Activated CD8-positive, alpha-beta T cell treated with anti-CD3 and anti-CD28 coated beads for 36 hours (primary cell): ENCODE measurements at regions not wholly inside any gene's neighbourhood (a gene's known extent, or its start where the extent isn't known, plus 50 kb on each side); places are given as distances from the start of the nearest gene placed in this dataset.

ENCODE experiments used
- ATAC-seq: fragments of 200-7000 bp; cut with Tn5 transposase; one replicate; pipeline ENCODE4 v1.10.0; 2021; ENCODE audit warnings: mild to moderate bottlenecking, moderate library complexity
- CTCF ChIA-PET: fragments of 350-600 bp; sonication (Branson Sonifier 250); formaldehyde crosslinking; loops from one replicate; lab custom pipeline; 2021; ENCODE audit warnings: antibody characterized with exemption; lab: Charles Lee
- POLR2A ChIA-PET: fragments of 350-600 bp; sonication (Branson Sonifier 250); formaldehyde crosslinking; loops from one replicate; lab custom pipeline; 2021; ENCODE audit warnings: antibody characterized with exemption; lab: Charles Lee
- DNase-seq: peaks from one replicate; pipeline ENCODE4 v3.0.0-alpha.2; 2020
- H3K27ac Mint-ChIP-seq: one replicate; pipeline ENCODE4 v1.8.0; 2021; ENCODE audit warnings: mild to moderate bottlenecking, mixed read lengths
- H3K27me3 Mint-ChIP-seq: one replicate; pipeline ENCODE4 v1.8.0; 2021; ENCODE audit warnings: mixed read lengths
- H3K36me3 Mint-ChIP-seq: one replicate; pipeline ENCODE4 v1.8.0; 2021; ENCODE audit warnings: low read depth, mixed read lengths
- H3K4me1 Mint-ChIP-seq: one replicate; pipeline ENCODE4 v1.8.0; 2021; ENCODE audit warnings: low read depth, mixed read lengths
- H3K4me3 Mint-ChIP-seq: one replicate; pipeline ENCODE4 v1.8.0; 2021; ENCODE audit warnings: mild to moderate bottlenecking, moderate library complexity, mixed read lengths
- H3K9me3 Mint-ChIP-seq: one replicate; pipeline ENCODE4 v1.8.0; 2021; ENCODE audit warnings: mixed read lengths
- intact Hi-C: fragments of 100-400 bp; cut with micrococcal nuclease; formaldehyde crosslinking; loops from one replicate; pipeline ENCODE4 v1.10.0; 2022
- TF ChIP-seq, protein P1 (sequence below): fragments of 200-600 bp; IDR thresholded peaks from one replicate; pipeline ENCODE4 v1.8.0; 2022; ENCODE audit warnings: antibody characterized with exemption, mild to moderate bottlenecking

DNA sequence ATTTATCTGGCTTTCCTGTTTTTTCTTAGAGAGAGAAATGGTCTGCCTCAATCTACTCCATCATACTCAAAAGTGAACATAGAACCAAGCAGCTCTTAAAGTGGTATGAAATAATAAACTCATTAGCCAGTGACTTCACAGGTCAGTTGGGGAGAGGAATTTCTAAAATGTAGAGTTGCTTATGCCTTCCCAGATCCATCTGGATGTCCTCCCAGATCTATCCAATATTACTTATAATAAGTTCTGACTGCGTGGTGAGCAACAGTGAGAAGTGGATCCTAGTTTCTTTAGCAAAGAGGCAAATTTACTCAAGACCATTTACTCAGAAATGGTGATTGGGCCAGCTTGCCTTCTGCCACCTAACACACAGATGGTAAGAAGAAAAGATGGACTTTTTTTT, 748.0 kb downstream of the PCDH18 start:
- Mint-ChIP-seq H3K36me3 (no peaks in the 10 kb centered on the region), H3K9me3 (peaks cover 8% of the 10 kb centered on the region), H3K4me1 (no peaks in the 10 kb centered on the region), H3K27ac (no peak overlapping the region), H3K4me3 (no peak overlapping the region), H3K27me3 (no peaks in the 10 kb centered on the region)
- TF ChIP-seq, protein P1, sequence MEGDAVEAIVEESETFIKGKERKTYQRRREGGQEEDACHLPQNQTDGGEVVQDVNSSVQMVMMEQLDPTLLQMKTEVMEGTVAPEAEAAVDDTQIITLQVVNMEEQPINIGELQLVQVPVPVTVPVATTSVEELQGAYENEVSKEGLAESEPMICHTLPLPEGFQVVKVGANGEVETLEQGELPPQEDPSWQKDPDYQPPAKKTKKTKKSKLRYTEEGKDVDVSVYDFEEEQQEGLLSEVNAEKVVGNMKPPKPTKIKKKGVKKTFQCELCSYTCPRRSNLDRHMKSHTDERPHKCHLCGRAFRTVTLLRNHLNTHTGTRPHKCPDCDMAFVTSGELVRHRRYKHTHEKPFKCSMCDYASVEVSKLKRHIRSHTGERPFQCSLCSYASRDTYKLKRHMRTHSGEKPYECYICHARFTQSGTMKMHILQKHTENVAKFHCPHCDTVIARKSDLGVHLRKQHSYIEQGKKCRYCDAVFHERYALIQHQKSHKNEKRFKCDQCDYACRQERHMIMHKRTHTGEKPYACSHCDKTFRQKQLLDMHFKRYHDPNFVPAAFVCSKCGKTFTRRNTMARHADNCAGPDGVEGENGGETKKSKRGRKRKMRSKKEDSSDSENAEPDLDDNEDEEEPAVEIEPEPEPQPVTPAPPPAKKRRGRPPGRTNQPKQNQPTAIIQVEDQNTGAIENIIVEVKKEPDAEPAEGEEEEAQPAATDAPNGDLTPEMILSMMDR, result no peak
- POLR2A ChIA-PET, result no interaction called here
- DNase-seq (no peak), ATAC-seq (no peak)
- intact Hi-C loops, result no loop called here
- CTCF ChIA-PET, result no interaction called here

DNA sequence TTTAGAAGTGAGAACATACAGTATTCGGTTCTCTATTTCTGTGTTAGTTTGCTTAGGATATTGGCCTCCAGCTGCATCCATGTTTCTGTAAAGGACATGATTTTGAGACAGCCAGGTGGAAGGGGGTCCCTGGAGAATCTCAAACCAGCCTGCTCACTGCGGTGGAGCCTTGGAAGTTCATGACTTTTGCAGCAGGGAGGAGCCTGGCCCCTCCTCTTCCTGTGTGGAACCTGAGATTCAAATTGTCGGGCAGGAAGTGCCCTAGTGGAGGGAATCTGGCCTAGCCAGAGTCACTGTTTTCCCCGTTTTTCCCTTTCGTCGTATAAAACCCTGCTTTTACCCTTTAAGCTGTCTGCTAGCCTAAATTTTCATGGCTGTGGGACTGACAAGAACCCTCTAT, 762.6 kb downstream of the PCDH18 start:
- DNase-seq (no peak), ATAC-seq (no peak)
- POLR2A ChIA-PET, result no interaction called here
- H3K27me3 Mint-ChIP-seq, result no peaks in the 10 kb centered on the region
- intact Hi-C loops, result no loop called here
- no peaks in the 10 kb centered on the region for H3K36me3 Mint-ChIP-seq
- no peaks in the 10 kb centered on the region for H3K9me3 Mint-ChIP-seq
- no peak overlapping the region for H3K4me3 Mint-ChIP-seq
- CTCF ChIA-PET, result no interaction called here
- H3K27ac Mint-ChIP-seq, result no peak overlapping the region
- TF ChIP-seq, protein P1, result no peak
- no peaks in the 10 kb centered on the region for H3K4me1 Mint-ChIP-seq

DNA sequence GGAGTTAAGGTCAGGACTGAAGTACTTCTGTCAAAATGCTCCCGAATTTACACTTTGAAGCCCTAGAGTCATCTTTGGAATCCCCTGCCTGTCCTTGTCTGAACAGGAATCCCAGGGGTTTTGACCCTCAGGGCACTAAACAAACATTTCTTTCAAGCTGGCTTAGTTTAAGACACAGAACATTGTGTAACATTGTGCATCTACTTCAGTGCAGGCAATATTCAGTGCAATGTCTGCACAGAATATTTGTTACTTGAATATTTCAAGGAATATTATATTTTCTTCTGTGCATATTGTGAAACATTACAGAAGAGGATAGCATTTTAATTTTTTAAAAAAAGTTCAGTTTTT, 763.4 kb downstream of the PCDH18 start:
- H3K9me3 Mint-ChIP-seq, result no peaks in the 10 kb centered on the region
- H3K4me1 Mint-ChIP-seq, result no peaks in the 10 kb centered on the region

DNA sequence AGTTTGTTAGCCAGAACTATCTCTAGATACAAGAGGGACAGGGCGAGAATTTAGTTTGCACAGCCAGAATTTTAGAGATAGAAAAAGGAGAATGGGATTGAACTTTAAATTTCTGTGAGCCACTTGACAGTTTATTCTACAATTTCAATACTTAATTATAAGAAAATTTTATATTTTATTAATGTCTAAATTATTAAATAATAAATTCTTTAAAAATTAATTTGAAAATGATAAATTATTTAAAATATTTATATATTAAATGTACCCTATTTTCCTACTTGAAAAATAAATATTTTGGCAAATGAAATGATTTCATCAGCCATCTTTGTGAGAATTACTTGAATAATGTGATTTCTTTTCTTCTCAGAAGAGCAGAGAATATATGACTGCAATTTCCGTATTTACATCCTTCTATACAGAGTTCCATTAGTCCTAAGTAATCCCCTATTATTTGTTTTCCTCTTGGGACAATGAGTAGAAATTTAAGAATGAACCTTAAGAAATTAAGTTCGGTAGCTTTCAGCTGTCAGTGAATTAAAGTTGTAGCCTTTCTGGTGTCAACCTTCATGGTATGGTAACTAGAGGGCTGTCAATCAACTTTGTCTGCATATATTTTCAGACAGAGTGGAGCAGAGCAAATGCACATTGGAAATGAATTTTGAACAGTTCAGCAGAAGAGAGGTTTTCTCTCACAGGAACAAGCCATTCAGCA, 763.9 kb downstream of the PCDH18 start:
- intact Hi-C loops, result no loop called here
- ChIA-PET POLR2A (no interaction called here), CTCF (no interaction called here)
- H3K4me3 Mint-ChIP-seq, result no peak overlapping the region
- H3K9me3 Mint-ChIP-seq, result no peaks in the 10 kb centered on the region
- TF ChIP-seq, protein P1, result no peak
- no peaks in the 10 kb centered on the region for H3K4me1 Mint-ChIP-seq
- ATAC-seq, result no peak
- H3K27ac Mint-ChIP-seq, result no peak overlapping the region
- DNase-seq, result no peak
- H3K36me3 Mint-ChIP-seq, result no peaks in the 10 kb centered on the region
- H3K27me3 Mint-ChIP-seq, result no peaks in the 10 kb centered on the region

More for the DNA sequence above, 763.4 kb downstream of the PCDH18 start:
- ATAC-seq, result no peak
- H3K27ac Mint-ChIP-seq, result no peak overlapping the region
- TF ChIP-seq, protein P1, result no peak
- ChIA-PET POLR2A (no interaction called here), CTCF (no interaction called here)
- H3K4me3 Mint-ChIP-seq, result no peak overlapping the region
- intact Hi-C loops, result no loop called here
- no peak for DNase-seq
- no peaks in the 10 kb centered on the region for H3K36me3 Mint-ChIP-seq
- H3K27me3 Mint-ChIP-seq, result no peaks in the 10 kb centered on the region

DNA sequence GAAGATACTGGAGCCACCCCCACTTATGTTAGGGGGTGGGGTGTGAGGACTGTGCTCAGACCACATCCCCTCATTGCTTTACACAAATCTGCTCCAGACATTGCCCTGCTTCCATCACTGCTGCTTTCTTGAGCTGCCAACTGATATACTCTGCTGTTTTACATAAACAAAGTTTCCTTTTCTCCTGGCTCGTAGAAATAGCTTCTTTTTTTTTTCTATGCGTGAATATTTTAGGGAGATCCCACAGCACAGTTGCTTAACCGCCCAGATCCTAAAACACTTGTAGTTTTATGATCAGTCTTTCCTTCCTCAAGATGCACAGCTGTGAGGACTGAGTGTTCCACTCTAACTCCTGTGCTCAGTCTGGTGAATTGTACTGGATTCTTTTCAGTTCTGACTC, 768.4 kb downstream of the PCDH18 start:
- CTCF ChIA-PET, result no interaction called here
- ATAC-seq, result no peak
- intact Hi-C loops, result no loop called here

More for the DNA sequence above, 768.4 kb downstream of the PCDH18 start:
- POLR2A ChIA-PET, result no interaction called here
- H3K36me3 Mint-ChIP-seq, result no peaks in the 10 kb centered on the region
- H3K9me3 Mint-ChIP-seq, result no peaks in the 10 kb centered on the region
- no peak overlapping the region for H3K27ac Mint-ChIP-seq
- H3K27me3 Mint-ChIP-seq, result no peaks in the 10 kb centered on the region
- no peak for DNase-seq
- H3K4me3 Mint-ChIP-seq, result no peak overlapping the region
- TF ChIP-seq, protein P1, result no peak
- no peaks in the 10 kb centered on the region for H3K4me1 Mint-ChIP-seq
